ENCODE measurements at regions not wholly inside any gene's neighbourhood (a gene's known extent, or its start where the extent isn't known, plus 50 kb on each side); places are given as distances from the start of the nearest gene placed in this dataset.
A peak's percentile ranks its signal among the peaks of the same experiment; 100 is the strongest.
"Not testable (repeated sequence)": the region's sequence is repeated elsewhere in the genome, so short reads cannot be mapped to it uniquely, and the experiment has no call there.

- Mint-ChIP-seq H3K4me3 (no peak overlapping the region), H3K36me3 (no peaks in the 10 kb centered on the region), H3K27ac (no peak overlapping the region), H3K27me3 (peaks cover 0 to 3% of the 10 kb centered on the region in 2 donors), H3K4me1 (ENCODE audit: low read depth in 2 of 2) (no peaks in the 10 kb centered on the region), H3K9me3 (peaks cover 7% of the 10 kb centered on the region)
- DNase-seq (ENCODE audit: low spot score): no peak
- ATAC-seq: no peak
These were observed 72.3 kb upstream of the NCOA3 start for GRCh38 chr20:47429409-47429808.

- H3K36me3 Mint-ChIP-seq: no peaks in the 10 kb centered on the region
- DNase-seq (ENCODE audit: low spot score) (no peak), ATAC-seq (no peak)
- no peak overlapping the region for H3K27ac Mint-ChIP-seq
- H3K9me3 Mint-ChIP-seq: peaks cover 7% of the 10 kb centered on the region
- H3K4me1 Mint-ChIP-seq (ENCODE audit: low read depth in 2 of 2): no peaks in the 10 kb centered on the region
- peaks cover 0 to 3% of the 10 kb centered on the region in 2 donors for H3K27me3 Mint-ChIP-seq
- no peak overlapping the region for H3K4me3 Mint-ChIP-seq
These were observed 70.7 kb upstream of the NCOA3 start for GRCh38 chr20:47430862-47431588.

DNA sequence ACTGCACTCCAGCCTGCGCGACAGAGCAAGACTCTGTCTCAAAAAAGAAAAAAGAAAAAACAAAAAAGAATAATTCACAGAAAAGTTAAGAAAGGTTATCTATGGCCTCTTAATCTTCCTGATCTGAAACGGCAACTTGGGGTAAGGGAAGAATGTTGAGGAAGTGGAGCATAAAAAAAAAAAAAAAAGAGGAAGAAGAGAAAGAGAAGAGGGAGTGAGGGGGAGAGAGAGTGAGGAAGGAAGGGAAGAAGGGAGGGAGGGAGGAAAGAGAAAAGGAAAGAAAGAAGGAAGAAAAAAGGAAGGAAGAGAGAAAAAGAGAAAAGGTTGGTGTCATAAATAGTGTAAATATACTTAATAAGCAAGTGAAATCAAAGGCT, 68.9 kb upstream of the NCOA3 start:
- no peaks in the 10 kb centered on the region for H3K9me3 Mint-ChIP-seq
- ATAC-seq: no peak

DNA sequence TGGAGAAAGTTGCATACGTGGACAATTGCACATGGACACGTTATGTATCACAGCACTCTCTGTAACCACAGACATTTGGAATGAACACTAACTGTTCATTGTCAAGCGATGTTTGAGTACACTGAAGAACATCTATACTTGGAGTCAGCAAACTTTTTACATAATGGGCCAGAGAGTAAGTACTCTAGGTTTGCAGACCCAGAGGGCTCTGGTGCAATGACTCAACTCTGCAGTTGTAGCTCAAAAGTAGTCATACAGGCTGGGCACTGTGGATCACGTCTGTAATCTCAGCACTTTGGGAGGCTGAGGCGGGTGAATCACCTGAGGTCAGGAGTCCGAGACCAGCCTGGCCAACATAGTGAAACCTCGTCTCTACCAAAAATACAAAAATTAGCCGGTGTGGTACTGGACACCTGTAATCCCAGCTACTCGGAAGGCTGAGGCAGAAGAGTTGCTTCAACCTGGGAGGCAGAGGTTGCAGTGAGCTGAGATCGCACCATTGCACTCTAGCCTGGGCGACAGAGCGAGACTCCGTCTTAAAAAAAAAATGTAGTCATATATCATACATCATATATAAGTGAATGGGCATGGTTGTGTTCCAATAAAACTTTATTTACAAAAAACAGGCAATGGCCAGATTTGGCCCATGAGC, 67.4 kb upstream of the NCOA3 start:
- ATAC-seq, H3K9me3 Mint-ChIP-seq, H3K27me3 Mint-ChIP-seq: not testable (repeated sequence)

More for the DNA sequence above, 68.9 kb upstream of the NCOA3 start:
- Mint-ChIP-seq H3K27ac (peak overlapping the region in 1 of 2 donors; percentile 83), H3K4me3 (no peak overlapping the region), H3K4me1 (ENCODE audit: low read depth in 2 of 2) (no peaks in the 10 kb centered on the region), H3K36me3 (no peaks in the 10 kb centered on the region), H3K27me3 (peaks cover 0 to 3% of the 10 kb centered on the region in 2 donors)
- DNase-seq (ENCODE audit: low spot score): no peak

GRCh38 chr20:47438464-47439381, 63.0 kb upstream of the NCOA3 start:
- H3K9me3 Mint-ChIP-seq: no peaks in the 10 kb centered on the region
- ATAC-seq (peak; percentile 24 to 49), DNase-seq (ENCODE audit: low spot score) (no peak)
- H3K27me3 Mint-ChIP-seq: no peaks in the 10 kb centered on the region
- H3K4me1 Mint-ChIP-seq (ENCODE audit: low read depth in 2 of 2): peaks cover 5 to 6% of the 10 kb centered on the region in 2 donors
- no peak overlapping the region for H3K27ac Mint-ChIP-seq
- H3K4me3 Mint-ChIP-seq: no peak overlapping the region
- no peaks in the 10 kb centered on the region for H3K36me3 Mint-ChIP-seq

More for the DNA sequence above, 67.4 kb upstream of the NCOA3 start:
- not testable (repeated sequence) for H3K27ac Mint-ChIP-seq; H3K4me3 Mint-ChIP-seq; H3K4me1 Mint-ChIP-seq (ENCODE audit: low read depth in 2 of 2); DNase-seq (ENCODE audit: low spot score); H3K36me3 Mint-ChIP-seq

- no peak overlapping the region for H3K4me3 Mint-ChIP-seq
These were observed 60.6 kb upstream of the NCOA3 start for GRCh38 chr20:47440857-47441773.

GRCh38 chr20:47441774-47442150, 59.9 kb upstream of the NCOA3 start:
- no peaks in the 10 kb centered on the region for H3K27me3 Mint-ChIP-seq
- H3K4me1 Mint-ChIP-seq (ENCODE audit: low read depth in 2 of 2): peaks cover 5 to 6% of the 10 kb centered on the region in 2 donors
- no peak for ATAC-seq
- H3K27ac Mint-ChIP-seq: no peak overlapping the region
- no peaks in the 10 kb centered on the region for H3K9me3 Mint-ChIP-seq
- DNase-seq (ENCODE audit: low spot score): no peak
- no peak overlapping the region for H3K4me3 Mint-ChIP-seq
- no peaks in the 10 kb centered on the region for H3K36me3 Mint-ChIP-seq

More at GRCh38 chr20:47440857-47441773, 60.6 kb upstream of the NCOA3 start:
- DNase-seq (ENCODE audit: low spot score) (no peak), ATAC-seq (no peak)
- Mint-ChIP-seq H3K36me3 (no peaks in the 10 kb centered on the region), H3K4me1 (ENCODE audit: low read depth in 2 of 2) (peaks cover 5 to 6% of the 10 kb centered on the region in 2 donors), H3K9me3 (no peaks in the 10 kb centered on the region), H3K27ac (no peak overlapping the region), H3K27me3 (no peaks in the 10 kb centered on the region)

DNA sequence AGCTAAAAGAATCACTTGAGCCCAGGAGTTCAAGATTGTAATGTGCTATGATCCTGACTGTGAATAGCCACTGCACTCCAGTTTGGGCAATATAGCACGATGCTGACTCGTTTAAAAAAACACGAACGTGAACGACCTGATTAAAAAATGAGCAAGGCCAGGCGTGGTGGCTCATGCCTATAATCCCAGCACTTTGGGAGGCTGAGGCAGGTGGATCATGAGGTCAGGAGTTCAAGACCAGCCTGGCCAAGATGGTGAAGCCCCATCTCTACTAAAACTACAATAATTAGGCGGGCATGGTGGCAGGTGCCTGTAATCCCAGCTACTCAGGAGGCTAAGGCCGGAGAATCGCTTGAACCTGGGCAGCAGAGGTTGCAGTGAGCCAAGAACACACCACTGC, 58.6 kb upstream of the NCOA3 start:
- H3K9me3 Mint-ChIP-seq, H3K27me3 Mint-ChIP-seq, ATAC-seq: not testable (repeated sequence)

DNA sequence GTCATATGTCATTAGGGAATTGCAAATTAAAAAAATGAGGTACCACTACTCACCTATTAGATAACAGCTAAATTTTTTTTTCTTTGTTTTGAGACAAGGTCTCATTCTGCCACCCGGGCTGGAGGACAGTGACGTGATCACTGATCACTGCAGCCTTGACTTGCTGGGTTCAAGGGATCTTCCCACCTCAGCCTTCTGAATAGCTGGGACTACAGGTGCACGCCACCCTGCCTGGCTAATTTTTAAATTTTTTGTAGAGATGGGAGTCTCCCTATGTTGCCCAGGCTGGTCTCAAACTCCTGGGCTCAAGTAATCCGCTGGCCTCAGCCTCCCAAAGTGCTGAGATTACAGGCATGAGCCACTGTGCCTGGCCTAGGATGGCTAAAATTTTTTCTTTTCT, 57.1 kb upstream of the NCOA3 start:
- H3K4me1 Mint-ChIP-seq (ENCODE audit: low read depth in 2 of 2): no peaks in the 10 kb centered on the region
- no peak for ATAC-seq

More for the DNA sequence above, 58.6 kb upstream of the NCOA3 start:
- not testable (repeated sequence) for H3K27ac Mint-ChIP-seq; DNase-seq (ENCODE audit: low spot score); H3K4me1 Mint-ChIP-seq (ENCODE audit: low read depth in 2 of 2); H3K4me3 Mint-ChIP-seq; H3K36me3 Mint-ChIP-seq

GRCh38 chr20:47445291-47445690, 56.4 kb upstream of the NCOA3 start:
- Mint-ChIP-seq H3K4me1 (ENCODE audit: low read depth in 2 of 2) (no peaks in the 10 kb centered on the region), H3K27me3 (no peaks in the 10 kb centered on the region), H3K9me3 (no peaks in the 10 kb centered on the region), H3K36me3 (no peaks in the 10 kb centered on the region), H3K4me3 (no peak overlapping the region), H3K27ac (no peak overlapping the region)
- ATAC-seq (no peak), DNase-seq (ENCODE audit: low spot score) (no peak)

More for the DNA sequence above, 57.1 kb upstream of the NCOA3 start:
- Mint-ChIP-seq H3K4me3 (no peak overlapping the region), H3K27ac (no peak overlapping the region), H3K27me3 (no peaks in the 10 kb centered on the region), H3K36me3 (no peaks in the 10 kb centered on the region), H3K9me3 (no peaks in the 10 kb centered on the region)
- DNase-seq (ENCODE audit: low spot score): no peak

- H3K9me3 Mint-ChIP-seq; H3K27ac Mint-ChIP-seq; DNase-seq (ENCODE audit: low spot score); ATAC-seq; H3K36me3 Mint-ChIP-seq; H3K27me3 Mint-ChIP-seq; H3K4me1 Mint-ChIP-seq (ENCODE audit: low read depth in 2 of 2); H3K4me3 Mint-ChIP-seq: not testable (repeated sequence)
These were observed 54.1 kb upstream of the NCOA3 start for GRCh38 chr20:47447350-47448296.

GRCh38 chr20:47448429-47448828, 53.3 kb upstream of the NCOA3 start:
- no peak for ATAC-seq
- H3K4me3 Mint-ChIP-seq: no peak overlapping the region
- H3K9me3 Mint-ChIP-seq: no peaks in the 10 kb centered on the region
- H3K27ac Mint-ChIP-seq: no peak overlapping the region
- no peaks in the 10 kb centered on the region for H3K36me3 Mint-ChIP-seq
- H3K4me1 Mint-ChIP-seq (ENCODE audit: low read depth in 2 of 2): peaks cover 6 to 9% of the 10 kb centered on the region in 2 donors
- no peaks in the 10 kb centered on the region for H3K27me3 Mint-ChIP-seq
- no peak for DNase-seq (ENCODE audit: low spot score)
